GM18909 (cell line): ENCODE measurements at regions not wholly inside any gene's neighbourhood (a gene's known extent, or its start where the extent isn't known, plus 50 kb on each side); places are given as distances from the start of the nearest gene placed in this dataset.
"Not testable (repeated sequence)": the region's sequence is repeated elsewhere in the genome, so short reads cannot be mapped to it uniquely, and the experiment has no call there.

Experiments used
- ATAC-seq: cut with Tn5 transposase; IDR thresholded peaks from one replicate; pipeline ENCODE4 v1.9.1; 2021; ENCODE audit warnings: mild to moderate bottlenecking; ENCODE audit not compliant: unreplicated experiment, poor library complexity

DNA sequence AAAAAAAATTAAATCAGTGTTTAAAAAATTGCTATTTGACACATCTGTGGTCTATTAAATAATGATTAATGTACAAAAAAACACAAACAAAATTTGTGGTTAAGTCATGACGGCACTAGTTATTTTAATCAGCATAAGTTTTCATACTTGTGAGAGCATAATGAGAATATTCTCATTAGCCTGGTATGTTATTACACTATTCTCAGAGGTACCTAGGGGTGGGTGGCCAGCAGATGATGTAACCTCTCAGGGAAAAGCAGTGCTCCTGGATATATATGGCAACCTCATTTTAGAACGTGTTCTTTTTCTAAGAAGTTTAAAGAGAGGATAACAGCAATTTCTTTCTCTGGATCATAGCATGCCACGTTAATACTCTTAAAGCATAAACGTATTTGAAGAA is 109.2 kb downstream of the GJA1 start:
- no peak for ATAC-seq

DNA sequence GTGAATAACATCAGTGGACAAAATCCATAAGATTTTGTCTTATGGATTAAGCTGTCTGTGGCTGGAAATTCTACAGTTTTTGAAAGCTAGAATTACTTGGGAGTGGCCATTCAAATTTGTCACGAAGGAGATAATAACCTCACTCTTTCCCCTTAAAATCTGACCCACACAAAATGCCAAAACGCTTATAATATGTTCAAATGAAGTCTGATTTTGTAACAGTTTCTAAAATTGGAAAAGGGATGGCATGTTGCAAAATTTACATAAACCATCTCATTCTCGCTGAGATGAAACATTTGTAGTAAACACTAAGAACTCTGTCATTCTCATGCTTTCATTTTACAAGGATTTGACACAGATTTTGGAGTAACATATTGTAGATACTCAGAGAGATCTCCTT is 112.7 kb downstream of the GJA1 start:
- ATAC-seq, result no peak

DNA sequence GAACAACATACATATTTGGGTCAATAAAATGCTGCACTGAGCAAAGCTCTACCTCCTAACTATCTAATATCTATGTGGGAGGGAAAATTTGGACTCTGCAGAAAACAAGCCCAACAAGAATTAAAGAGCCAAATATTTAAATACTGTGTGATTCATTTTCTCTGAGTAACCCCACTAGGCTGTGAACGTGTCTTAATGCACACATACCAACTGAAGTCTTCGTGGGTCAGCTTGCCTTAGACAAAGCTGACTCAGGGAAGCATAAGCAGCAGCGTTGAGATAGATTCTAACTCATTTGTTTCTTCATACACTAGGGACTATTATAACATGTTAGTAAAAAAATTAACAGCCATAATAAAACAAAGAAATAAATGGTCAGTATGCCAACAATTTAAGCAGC is 114.3 kb downstream of the GJA1 start:
- ATAC-seq, result no peak

DNA sequence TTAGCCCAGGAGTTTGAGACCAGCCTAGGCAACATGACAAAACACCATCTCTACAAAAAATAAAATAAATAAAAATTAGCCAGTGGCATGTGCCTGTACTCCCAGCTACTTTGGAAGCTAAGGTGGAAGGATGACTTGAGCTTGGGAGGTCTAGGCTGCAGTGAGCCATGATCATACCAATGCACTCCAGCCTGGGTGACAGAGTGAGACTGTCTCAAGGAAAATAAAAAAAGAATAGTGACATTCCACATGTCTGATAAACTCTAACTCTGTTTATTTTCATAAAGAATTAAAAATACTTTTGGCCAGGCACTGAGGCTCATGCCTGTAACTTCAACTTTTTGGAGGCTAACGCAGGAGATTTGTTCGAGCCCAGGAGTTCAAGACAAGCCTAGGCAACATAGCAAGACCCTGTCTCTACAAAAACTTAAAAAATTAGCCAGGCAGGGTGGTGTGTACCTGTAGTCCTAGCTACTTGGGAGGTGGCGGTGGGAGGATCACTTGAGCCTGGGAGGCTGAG is 115.1 kb downstream of the GJA1 start:
- no peak for ATAC-seq

DNA sequence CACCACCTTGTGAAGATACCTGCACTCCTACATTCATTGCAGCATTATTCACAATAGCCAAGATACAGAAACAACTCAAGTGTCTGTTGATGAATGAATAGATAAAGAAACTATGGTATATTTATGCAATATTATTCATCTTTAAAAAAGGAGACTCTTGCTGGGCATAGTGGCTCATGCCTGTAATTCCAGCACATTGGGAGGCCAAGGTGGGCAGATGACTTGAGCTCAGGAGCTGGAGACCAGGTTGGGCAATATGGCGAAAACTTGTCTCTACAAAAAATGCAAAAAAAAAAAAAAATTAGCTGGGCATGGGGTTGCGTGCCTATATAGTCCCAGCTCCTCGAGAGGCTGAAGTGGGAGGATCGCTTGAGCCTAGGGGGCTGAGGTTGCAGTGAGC is 119.8 kb downstream of the GJA1 start:
- ATAC-seq, result no peak

DNA sequence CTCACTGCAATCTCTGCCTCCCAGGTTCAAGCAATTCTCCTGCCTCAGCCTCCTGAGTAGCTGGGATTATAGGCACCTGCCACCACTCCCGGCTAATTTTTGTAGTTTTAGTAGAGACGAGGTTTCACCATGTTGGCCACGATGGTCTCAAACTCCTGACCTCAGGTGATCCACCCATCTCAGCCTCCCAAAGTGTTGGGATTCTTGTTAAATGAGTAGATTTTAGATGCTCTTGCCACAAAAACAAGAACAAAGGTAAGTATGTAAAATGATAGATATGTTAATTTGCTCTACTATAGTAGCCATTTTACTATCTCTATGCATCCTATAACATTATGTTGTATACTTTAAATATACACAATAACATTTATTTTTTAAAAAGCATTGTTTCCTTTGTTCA is 120.7 kb downstream of the GJA1 start:
- ATAC-seq, result not testable (repeated sequence)

DNA sequence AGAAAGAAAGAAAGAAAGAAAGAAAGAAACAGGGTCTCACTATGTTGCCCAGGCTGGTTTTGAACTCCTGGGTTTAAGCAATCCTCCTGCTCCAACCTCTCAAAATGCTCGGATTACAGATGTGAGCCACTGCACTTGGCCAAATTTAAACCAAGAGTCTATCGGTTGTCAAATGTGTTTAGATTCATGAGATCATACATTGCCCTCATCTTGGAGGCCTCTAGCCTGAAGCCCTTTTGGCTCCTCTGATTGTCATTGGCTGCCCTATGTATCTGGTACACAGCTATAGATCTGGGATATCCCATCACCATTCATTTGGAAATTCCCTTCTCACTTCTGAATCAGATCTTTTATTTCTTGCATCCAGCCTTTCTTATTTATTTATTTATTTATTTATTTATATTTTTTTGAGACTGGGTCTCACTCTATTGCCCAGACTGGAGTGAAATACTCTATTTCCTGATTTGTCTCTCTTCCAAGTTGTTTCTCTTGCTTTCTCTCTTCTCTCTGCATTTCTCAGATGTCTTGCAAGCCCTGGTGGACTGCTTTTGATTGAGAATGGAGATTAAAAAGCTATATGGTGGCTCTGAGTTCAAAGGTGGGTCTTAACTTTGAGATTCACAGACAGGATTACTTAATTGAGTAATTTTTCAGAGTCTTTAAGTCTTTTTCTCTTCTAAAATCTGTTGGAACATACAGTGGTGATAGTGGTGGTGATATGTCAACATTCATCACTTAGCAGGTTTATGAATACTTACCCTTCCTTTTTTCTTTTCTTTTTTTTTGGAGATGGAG is 121.9 kb downstream of the GJA1 start:
- ATAC-seq, result no peak

DNA sequence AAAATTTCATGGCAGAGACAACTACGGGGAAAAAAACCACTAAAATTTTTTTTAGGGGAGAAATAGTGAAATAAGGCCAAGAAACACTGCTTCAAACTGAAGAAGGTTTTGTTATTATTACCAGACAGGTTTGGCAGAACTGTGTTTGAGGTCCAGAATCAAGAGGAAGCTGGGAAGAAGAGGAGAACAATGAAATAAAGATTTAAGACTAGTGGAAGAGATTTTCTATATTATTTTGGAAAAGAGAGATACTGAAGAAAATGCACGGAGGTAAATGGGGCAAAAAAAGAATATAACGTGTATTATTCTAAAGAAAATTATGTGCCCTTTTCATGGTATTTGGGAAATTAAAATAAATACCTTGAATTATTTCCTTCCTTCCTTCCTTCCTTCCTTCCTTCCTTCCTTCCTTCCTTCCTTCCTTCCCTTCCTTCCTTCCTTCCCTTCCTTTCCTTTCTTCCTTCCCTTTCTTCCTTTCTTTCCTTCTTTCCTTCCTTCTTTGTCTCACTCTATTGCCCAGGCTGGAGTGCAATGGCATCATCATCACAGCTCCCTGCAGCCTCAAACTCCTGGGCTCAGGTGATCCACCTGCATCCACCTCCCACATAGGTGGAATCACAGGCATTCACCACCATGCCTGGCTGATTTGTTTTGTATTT is 124.3 kb downstream of the GJA1 start:
- no peak for ATAC-seq

DNA sequence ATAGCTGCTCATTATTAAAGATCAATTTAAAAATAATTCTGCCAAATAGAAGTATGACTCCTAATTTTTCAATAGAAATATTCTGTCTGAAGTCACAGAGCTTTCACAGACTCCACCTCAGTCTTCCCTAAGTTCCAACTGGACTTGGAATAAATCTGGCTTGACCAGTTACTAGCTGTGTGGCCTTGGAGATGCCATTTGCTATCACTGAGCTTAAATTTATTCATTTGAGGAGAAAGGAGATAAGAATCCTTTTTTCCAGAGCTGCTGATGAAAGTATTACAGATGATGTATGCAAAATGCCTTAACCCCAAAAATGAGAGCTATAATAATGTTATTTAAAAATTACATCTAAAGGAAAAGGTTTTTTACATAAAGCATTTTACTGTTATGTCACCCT is 125.0 kb downstream of the GJA1 start:
- ATAC-seq, result no peak

DNA sequence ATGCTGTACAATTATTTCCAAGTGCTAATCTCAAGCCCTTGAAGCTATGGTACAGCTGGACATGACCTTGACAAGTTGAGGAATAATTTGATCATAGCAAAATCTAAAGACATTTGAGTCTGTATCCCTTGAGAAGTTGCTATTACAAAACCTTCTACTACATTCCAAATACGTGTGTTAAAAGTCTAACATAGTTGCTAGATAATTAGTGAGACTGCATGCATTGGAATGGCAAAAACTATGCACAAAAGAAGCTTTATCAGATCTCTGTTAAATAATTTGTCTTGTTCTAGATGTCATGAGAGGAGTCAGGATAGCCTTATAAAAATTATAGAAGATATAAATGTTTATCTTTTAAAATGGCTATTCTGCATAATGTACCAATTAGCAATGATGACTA is 127.8 kb downstream of the GJA1 start:
- ATAC-seq, result no peak

DNA sequence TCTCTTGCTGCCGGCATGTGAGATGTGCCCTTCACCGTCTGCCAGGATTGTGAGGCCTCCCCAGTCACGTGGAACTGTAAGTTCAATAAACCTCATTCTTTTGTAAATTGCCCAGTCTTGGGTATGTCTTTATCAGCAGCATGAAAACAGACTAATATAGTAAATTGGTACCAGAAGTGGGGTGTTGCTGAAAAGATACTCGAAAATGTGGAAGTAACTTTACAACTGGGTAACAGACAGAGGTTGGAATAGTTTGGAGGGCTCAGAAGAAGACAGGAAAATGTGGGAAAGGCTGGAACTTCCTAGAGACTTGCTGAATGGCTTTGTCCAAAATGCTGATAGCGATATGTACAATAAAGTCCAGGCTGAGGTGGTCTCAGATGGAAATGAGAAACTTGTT is 129.1 kb downstream of the GJA1 start:
- ATAC-seq, result not testable (repeated sequence)

DNA sequence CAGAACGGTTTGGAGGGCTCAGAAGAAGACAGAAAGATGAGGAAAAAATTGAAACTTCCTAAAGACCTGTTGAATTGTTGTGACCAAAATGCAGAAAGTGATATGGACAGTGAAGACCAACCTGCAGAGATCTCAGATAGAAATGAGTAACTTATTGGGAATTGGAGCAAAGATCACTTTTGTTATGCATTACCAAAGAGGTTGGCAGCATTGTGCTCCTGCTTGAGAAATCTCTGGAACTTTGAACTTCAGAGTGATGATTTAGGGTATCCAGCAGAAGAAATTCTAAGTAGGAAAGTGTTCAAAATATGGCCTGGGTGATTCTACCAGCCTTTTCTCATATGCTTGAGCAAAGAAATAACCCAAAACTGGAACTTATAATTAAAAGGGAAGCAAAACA is 136.0 kb downstream of the GJA1 start:
- ATAC-seq, result no peak

DNA sequence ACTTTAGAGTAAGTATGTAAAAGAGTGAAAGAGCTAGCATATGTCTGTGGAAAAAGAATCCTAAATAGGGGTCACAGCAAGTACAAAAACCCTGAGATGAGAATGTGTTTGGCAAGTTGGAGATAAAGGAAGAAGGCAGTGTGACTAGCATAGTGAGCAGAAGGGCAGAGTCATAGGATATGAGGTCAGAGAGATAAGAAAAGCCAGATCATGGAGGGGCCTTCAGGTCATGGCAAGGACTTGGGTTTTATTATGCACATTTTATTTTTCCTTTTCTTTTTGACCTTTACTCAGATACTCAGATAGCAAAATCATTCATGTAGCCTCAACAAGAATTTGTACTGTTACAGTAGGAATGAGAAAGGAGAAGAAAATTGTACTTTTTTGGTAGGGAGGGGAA is 138.0 kb downstream of the GJA1 start:
- no peak for ATAC-seq

DNA sequence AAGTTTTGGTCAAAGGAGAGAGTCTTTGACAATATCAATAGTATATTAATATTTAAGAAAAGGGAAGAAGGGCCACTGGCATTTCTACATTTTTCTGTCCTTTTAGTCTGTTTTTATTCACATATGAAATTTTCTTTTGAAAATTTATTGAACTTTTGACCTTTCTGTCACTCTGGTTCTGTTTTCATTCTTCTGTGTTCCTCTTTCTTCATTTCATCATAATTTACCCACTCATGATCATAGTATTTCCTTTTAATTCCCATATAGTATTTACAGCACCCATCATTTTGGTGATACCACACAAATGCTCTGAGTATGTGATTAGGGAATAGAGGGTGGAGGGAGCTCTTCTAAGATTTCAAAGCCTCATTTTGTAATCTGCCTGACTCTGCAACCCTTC is 142.8 kb downstream of the GJA1 start:
- ATAC-seq, result no peak

DNA sequence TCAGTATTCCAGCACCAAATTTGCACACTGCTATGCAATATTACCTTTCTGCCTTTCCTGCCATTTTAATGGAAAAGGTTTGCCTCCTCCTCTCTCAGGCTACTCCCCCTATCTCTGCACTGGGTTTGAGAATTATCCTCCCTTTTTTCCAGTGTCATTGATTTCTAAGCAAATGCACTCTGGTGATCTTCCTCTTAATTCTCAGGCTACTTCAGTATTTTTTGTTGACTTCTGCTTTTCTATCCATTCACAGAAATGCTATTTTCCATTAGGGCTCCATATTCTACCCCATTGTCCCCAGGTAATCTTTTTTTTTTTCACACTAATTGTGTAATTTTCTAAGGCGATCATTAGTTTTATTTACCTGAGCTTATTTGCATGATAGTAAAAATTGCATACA is 144.0 kb downstream of the GJA1 start:
- ATAC-seq, result no peak

DNA sequence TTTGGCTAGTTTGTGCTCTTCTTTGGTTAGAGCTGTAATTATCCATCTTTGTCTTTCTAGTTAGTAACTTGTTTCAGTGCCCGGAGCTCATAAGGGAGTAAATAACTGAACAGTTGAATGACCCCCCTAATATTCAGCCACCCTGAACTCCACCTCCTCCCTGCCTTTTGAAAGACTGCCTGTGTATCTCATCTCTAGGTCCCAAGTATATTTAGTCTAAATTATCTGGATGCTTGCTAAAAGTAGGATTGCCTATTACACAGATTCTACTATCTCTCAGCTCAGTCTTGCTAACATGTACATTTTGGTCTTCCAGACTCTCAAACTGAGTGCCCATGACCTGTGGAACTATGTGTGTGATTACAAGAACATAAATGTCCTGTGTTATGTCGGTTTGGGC is 145.9 kb downstream of the GJA1 start:
- ATAC-seq, result no peak

DNA sequence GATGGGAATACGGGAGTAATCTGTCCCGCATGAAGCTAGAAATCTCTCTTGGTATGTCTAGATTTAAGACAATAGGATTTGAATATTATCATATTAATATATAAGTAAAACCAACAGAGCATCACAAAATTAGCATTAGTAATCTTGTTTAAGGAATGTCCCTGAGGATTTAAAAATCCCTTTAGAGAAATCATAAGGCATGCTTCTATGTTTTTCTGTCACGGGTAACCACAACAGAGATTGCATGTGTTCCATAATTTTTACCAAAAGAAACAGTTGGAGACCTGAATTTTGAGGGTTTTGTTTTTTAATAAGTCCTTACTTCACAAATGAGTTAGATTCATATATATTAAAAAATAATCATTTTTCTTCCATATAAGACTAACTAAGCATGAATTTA is 146.8 kb downstream of the GJA1 start:
- no peak for ATAC-seq

DNA sequence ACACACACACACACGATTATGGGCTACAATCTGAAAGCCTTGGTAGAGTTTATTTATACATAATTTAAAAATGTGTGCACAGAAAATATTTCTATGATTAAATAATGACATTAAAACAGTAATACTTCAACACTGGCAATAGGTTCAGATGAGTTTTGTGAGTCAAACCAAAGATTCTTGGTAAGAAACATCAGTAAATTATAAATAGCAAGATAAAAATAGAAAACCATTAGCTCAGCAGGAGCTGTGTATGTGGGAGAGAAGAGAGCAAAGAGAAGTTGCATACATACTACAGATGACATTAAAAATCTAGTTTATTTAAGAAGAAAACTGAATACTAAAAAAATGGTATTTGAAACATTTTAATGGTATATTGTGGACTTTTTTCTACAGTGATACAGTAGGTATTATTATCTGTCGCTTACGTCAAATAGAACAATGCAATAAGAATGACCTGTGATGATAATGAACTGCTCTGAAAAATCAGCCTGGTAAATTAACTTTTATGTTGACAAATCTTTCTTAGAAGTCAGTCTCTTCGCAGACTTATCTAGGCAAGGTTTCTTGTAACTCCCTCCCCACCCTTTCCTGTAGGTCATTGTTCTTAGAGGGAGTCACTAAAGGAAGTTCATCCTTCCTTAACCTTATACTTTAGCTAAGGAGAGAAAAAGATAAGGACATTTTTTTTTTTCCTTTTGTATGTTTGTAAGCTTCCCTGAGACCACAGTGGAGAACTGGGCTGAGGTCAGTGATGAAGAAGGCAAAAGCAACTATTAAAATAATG is 149.3 kb downstream of the GJA1 start:
- no peak for ATAC-seq

DNA sequence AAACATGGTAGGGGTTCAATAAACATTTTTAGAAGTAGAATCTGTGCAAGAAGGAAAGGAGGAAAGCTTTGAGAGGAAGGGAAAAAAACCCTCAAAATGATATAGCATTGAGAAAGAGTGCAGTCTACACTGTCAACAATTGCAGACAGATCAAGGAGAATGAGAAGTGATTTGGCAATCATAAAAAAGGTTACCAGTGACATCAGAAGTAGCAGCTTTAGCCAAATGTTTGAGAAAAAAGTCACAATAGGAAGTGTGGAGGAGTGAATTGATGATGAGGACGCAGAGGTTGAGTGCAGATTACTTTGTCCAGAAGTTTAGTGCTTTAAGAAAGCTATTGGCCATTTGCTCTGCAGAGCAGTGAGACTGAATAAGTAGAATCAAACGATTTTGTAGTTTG is 155.0 kb downstream of the GJA1 start:
- ATAC-seq, result no peak

DNA sequence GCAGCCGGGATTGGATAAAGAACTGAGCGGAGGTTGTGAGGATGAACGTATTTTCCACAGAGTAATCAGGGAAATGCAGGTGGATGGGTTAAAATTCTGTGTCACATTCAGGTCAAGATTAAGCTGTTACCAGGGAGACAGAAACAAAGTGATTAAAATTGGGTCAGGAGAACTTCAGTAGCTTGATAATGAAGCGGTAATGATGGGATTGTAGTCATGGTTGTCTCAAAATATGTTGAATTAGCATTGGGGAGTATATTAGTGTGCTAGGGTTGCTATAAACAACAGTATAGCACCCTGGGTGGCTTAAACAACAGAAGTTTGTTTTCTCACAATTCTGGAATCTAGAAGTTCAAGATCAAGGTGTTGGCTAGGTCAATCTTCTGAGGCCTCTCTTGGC is 155.5 kb downstream of the GJA1 start:
- ATAC-seq, result no peak

DNA sequence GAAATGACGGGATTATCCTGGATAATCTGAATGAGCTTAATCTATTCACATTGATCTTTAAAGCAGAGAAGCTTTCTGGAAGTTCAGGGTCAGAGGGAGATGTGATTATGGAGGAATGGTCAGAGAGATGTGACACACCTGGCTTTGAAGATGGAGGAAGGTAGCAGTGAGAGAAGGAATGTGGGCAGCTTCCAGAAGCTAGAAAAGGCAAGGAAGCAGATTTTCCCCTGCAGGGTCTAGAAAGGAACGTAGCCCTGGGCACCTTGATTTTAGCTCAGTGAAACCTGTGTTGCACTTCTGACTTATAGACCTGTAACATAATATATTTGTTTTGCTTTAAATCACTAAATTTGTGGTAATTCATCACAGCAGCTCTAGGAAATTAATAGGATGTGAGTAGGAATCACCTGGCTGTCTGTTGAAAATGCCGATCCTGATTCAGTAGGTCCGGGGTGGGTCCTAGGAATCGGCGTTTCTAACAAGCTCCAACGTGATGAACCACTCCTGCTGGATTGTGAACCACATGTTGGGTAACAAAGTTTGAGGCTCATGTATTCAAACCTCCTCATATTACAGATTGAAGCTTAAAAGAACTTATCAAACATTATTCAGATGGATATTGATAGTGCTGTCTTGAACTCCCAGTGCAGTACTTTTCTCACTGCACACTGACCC is 157.0 kb downstream of the GJA1 start:
- no peak for ATAC-seq
